A549 (cell line): ENCODE measurements at regions not wholly inside any gene's neighbourhood (a gene's known extent, or its start where the extent isn't known, plus 50 kb on each side); places are given as distances from the start of the nearest gene placed in this dataset.

Experiments
- ATAC-seq, 2 experiments: fragments of 200-7000 bp in 1 of 2; fragments of >200 bp in 1 of 2; cut with Nextera tagmentation in 1 of 2; cut with Tn5 transposase in 1 of 2; 3 replicates each; pipeline versions ENCODE4 v1.8.0 to v1.9.1; 2018 to 2020; ENCODE audit warnings: mild to moderate bottlenecking in 1 of 2, moderate library complexity in 1 of 2
- CTCF ChIA-PET: fragments of 300-600 bp; sonication (Branson Sonifier 250); formaldehyde crosslinking; extraction: SDS; loops from one replicate; lab custom pipeline; 2021; ENCODE audit warnings: antibody characterized with exemption, inconsistent platforms; lab: Yijun Ruan, JAX
- POLR2A ChIA-PET: fragments of 350-600 bp; formaldehyde crosslinking; extraction: SDS; loops from one replicate; lab custom pipeline; 2021; ENCODE audit warnings: antibody characterized with exemption, inconsistent platforms; lab: Yijun Ruan, JAX
- DNase-seq, 2 experiments: peaks; one replicate each; pipeline versions ENCODE4 v3.0.0 to v3.0.0-alpha.2; 2011 to 2016; ENCODE audit warnings: low read depth in 1 of 2, low spot score in 1 of 2
- FAIRE-seq: peaks from 2 replicates; lab custom pipeline; 2011; peaks lifted over from hg19 to GRCh38; lab: Jason Lieb, UNC
- H3K27ac ChIP-seq, 2 experiments: fragments of >200 bp; sonication (Bioruptor Twin); formaldehyde crosslinking; 3 replicates each; pipeline ENCODE4 v1.5.1; 2016 to 2017
- H3K4me1 ChIP-seq: fragments of >200 bp; sonication (Bioruptor Twin); formaldehyde crosslinking; 3 replicates; pipeline ENCODE4 v1.6.1; 2016
- H3K4me2 ChIP-seq: fragments of >200 bp; sonication (Bioruptor Twin); formaldehyde crosslinking; 3 replicates; pipeline ENCODE4 v1.6.1; 2016
- H3K4me3 ChIP-seq: fragments of >200 bp; sonication (Bioruptor Twin); formaldehyde crosslinking; 3 replicates; pipeline ENCODE4 v1.5.1; 2016
- H3K9me3 ChIP-seq: fragments of >200 bp; sonication (Bioruptor Twin); formaldehyde crosslinking; 3 replicates; pipeline ENCODE4 v1.6.1; 2016
- ATOH8 ChIP-seq: fragments of 250-450 bp; sonication (Bioruptor Pico); IDR thresholded peaks from 2 replicates; pipeline ENCODE4 v1.5.0; 2020; ENCODE audit warnings: low read depth, mild to moderate bottlenecking, moderate library complexity
- BHLHE40 ChIP-seq: IDR thresholded peaks from 2 replicates; pipeline ENCODE4 v1.6.1; 2012; ENCODE audit warnings: low read depth, low read length, inconsistent platforms
- CHD2 ChIP-seq: fragments of 150-350 bp; IDR thresholded peaks from 2 replicates; pipeline ENCODE4 v1.6.1; 2014; ENCODE audit warnings: low read length; ENCODE audit not compliant: partially characterized antibody
- EHMT2 ChIP-seq: fragments of 200-600 bp; sonication (generic); IDR thresholded peaks from 2 replicates; pipeline ENCODE4 v1.6.1; 2016; ENCODE audit warnings: antibody characterized with exemption, low read depth, mild to moderate bottlenecking, moderate library complexity
- EP300 ChIP-seq, 2 experiments: fragments of >200 bp; sonication (Bioruptor Twin); formaldehyde crosslinking; IDR thresholded peaks; 2 replicates in 1 of 2; 3 replicates in 1 of 2; pipeline ENCODE4 v1.6.1; 2016 to 2017
- ESRRA ChIP-seq: fragments of 150-350 bp; IDR thresholded peaks from 2 replicates; pipeline ENCODE4 v1.6.1; 2014; ENCODE audit warnings: mild to moderate bottlenecking, low read length, borderline replicate concordance
- FOSB ChIP-seq: fragments of 250-450 bp; sonication (Bioruptor Pico); IDR thresholded peaks from 2 replicates; pipeline ENCODE4 v1.5.0; 2020; ENCODE audit warnings: mild to moderate bottlenecking, moderate library complexity
- GATA3 ChIP-seq: IDR thresholded peaks from 2 replicates; pipeline ENCODE4 v1.6.1; 2012; ENCODE audit warnings: borderline replicate concordance
- HEYL ChIP-seq: fragments of 250-450 bp; sonication (Bioruptor Pico); IDR thresholded peaks from 2 replicates; pipeline ENCODE4 v1.8.0; 2021; ENCODE audit warnings: mild to moderate bottlenecking, moderate library complexity
- HOXA7 ChIP-seq: fragments of 250-450 bp; sonication (Bioruptor Pico); IDR thresholded peaks from 2 replicates; pipeline ENCODE4 v1.5.0; 2020; ENCODE audit warnings: mild to moderate bottlenecking, moderate library complexity
- HOXB13 ChIP-seq: fragments of 250-450 bp; sonication (Bioruptor Pico); IDR thresholded peaks from 2 replicates; pipeline ENCODE4 v1.5.0; 2020; ENCODE audit warnings: low read depth, mild to moderate bottlenecking, moderate library complexity
- HOXB5 ChIP-seq: fragments of 250-450 bp; sonication (Bioruptor Pico); IDR thresholded peaks from 2 replicates; pipeline ENCODE4 v1.5.0; 2020; ENCODE audit warnings: mild to moderate bottlenecking, moderate library complexity
- JUN ChIP-seq, 2 experiments: fragments of >200 bp; sonication (Bioruptor Twin); formaldehyde crosslinking; IDR thresholded peaks; 2 replicates in 1 of 2; 3 replicates in 1 of 2; pipeline ENCODE4 v1.6.1; 2016 to 2017
- JUNB ChIP-seq: fragments of >200 bp; sonication (Bioruptor Twin); formaldehyde crosslinking; IDR thresholded peaks from 2 replicates; pipeline ENCODE4 v1.6.1; 2016
- KDM5A ChIP-seq: fragments of 200-600 bp; sonication (generic); IDR thresholded peaks from 2 replicates; pipeline ENCODE4 v1.6.1; 2016; ENCODE audit warnings: antibody characterized with exemption, mild to moderate bottlenecking
- MAFK ChIP-seq: fragments of 450-650 bp; IDR thresholded peaks from 2 replicates; pipeline ENCODE4 v1.6.1; 2014; ENCODE audit not compliant: partially characterized antibody
- MAZ ChIP-seq: fragments of 150-350 bp; IDR thresholded peaks from 2 replicates; pipeline ENCODE4 v1.6.1; 2014; ENCODE audit warnings: antibody characterized with exemption, low read depth, low read length, borderline replicate concordance
- NPAS2 ChIP-seq: fragments of 250-450 bp; sonication (Bioruptor Pico); IDR thresholded peaks from 2 replicates; pipeline ENCODE4 v1.8.0; 2022; ENCODE audit warnings: mild to moderate bottlenecking, moderate library complexity, borderline replicate concordance
- NR3C1 ChIP-seq: fragments of >200 bp; sonication (Bioruptor Twin); formaldehyde crosslinking; IDR thresholded peaks from 3 replicates; pipeline ENCODE4 v1.6.1; 2017
- RAD21 ChIP-seq, 2 experiments: fragments of >200 bp in 1 of 2; sonication (Bioruptor Twin) in 1 of 2; formaldehyde crosslinking in 1 of 2; IDR thresholded peaks in 1 of 2; conservative IDR thresholded peaks in 1 of 2; 2 replicates in 1 of 2; 3 replicates in 1 of 2; pipeline ENCODE4 v1.6.1; 2012 to 2018; ENCODE audit warnings: inconsistent platforms in 1 of 2
- REST ChIP-seq: fragments of 200-600 bp; sonication (generic); IDR thresholded peaks from 2 replicates; pipeline ENCODE4 v1.6.1; 2016; ENCODE audit warnings: antibody characterized with exemption, mild to moderate bottlenecking, moderate library complexity
- SMC3 ChIP-seq: fragments of >200 bp; sonication (Bioruptor Twin); formaldehyde crosslinking; IDR thresholded peaks from 3 replicates; pipeline ENCODE4 v1.6.1; 2018; ENCODE audit warnings: inconsistent platforms
- TFCP2L1 ChIP-seq: fragments of 250-450 bp; sonication (Bioruptor Pico); IDR thresholded peaks from 2 replicates; pipeline ENCODE4 v1.5.0; 2021; ENCODE audit warnings: mild to moderate bottlenecking
- USF2 ChIP-seq: fragments of 450-650 bp; IDR thresholded peaks from 2 replicates; pipeline ENCODE4 v1.6.1; 2014; ENCODE audit warnings: antibody characterized with exemption
- ZC3H11A ChIP-seq: fragments of 450-650 bp; IDR thresholded peaks from 2 replicates; pipeline ENCODE4 v1.6.1; 2014; ENCODE audit warnings: antibody characterized with exemption, mild to moderate bottlenecking
- ZNF302 ChIP-seq: fragments of 250-450 bp; sonication (Bioruptor Pico); IDR thresholded peaks from 2 replicates; pipeline ENCODE4 v1.9.0; 2021; ENCODE audit warnings: inconsistent platforms, mild to moderate bottlenecking, moderate library complexity
- WGBS: methylation state at CpG from one replicate; pipeline ENCODE4 v1.1.6; 2017; ENCODE audit errors: missing lambda C conversion rate; 5-methylcytosine and 5-hydroxymethylcytosine counted together
- TF ChIP-seq, protein P1 (sequence below): IDR thresholded peaks from 2 replicates; pipeline ENCODE4 v1.6.1; 2012

DNA sequence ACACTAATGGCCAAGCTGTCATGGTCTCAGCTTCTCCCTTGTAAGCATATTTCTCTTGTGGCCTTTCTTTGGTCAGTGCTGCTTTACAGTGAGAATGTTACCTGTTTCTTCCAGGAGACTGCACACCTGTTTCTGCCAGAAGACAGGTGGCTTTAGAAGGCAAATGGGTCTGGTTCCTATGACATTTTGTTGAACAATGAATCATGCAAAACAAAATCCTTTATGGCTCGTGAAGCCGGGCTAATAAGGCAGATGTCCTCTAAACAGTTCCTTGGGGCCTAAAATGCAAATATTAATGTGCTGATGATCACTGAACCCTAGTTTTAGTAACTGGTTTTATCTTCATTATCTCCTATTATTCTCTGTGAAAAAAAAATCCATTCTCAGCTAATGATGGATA lies 927.6 kb downstream of the GALC start (continued):
- no peak for TF ChIP-seq RAD21 (conservative IDR thresholded peaks at IDR 0.05 in 1 of 2, IDR thresholded peaks at IDR 0.05 in 1 of 2)
- no peak for TF ChIP-seq ATOH8 (CRISPR knock-in tag)
- TF ChIP-seq, all 56 proteins: peak for 0

DNA sequence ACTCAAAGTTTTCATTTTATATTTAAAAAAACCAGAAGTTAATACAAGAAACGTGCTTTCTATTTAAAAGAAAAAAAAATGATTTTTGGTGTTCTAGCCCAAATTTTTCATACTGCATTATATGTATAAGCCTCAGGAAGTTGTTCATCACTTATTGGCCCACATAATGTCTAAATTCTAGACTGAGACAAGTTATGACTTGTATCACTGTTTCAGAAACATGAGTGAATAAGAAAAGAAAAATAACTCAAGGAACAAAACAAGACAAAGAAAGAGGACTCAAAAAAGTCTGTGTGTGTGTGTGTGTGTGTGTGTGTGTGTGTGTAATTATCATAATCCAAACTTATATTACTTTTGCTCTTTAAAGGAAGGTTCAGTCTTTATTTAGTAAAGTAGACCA lies 929.8 kb downstream of the GALC start:
- ChIA-PET POLR2A (no interaction called here), CTCF (no interaction called here)
- no peak for ATAC-seq
- H3K27ac ChIP-seq = no peak overlapping the region
- no peaks in the 10 kb centered on the region; the same call in 2 of the 3 replicates for H3K9me3 ChIP-seq
- DNase-seq = no peak
- no peak overlapping the region for H3K4me2 ChIP-seq
- WGBS = 2% methylated on average over 1 of the region's 1 CpG
- no peaks in the 10 kb centered on the region for H3K4me1 ChIP-seq
- TF ChIP-seq KDM5A (no peak), EHMT2 (no peak), FOSB (CRISPR knock-in tag) (no peak), ZNF302 (CRISPR knock-in tag) (no peak), JUN (IDR thresholded peaks at IDR 0.05) (no peak), CHD2 (no peak), USF2 (no peak), BHLHE40 (no peak), NR3C1 (no peak), MAZ (no peak), ESRRA (no peak), RAD21 (conservative IDR thresholded peaks at IDR 0.05 in 1 of 2, IDR thresholded peaks at IDR 0.05 in 1 of 2) (no peak), EP300 (IDR thresholded peaks at IDR 0.05) (no peak), HOXB5 (CRISPR knock-in tag) (no peak), REST (no peak)
- TF ChIP-seq, protein P1, sequence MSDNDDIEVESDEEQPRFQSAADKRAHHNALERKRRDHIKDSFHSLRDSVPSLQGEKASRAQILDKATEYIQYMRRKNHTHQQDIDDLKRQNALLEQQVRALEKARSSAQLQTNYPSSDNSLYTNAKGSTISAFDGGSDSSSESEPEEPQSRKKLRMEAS = no peak
- no peak for FAIRE-seq
- no peak overlapping the region for H3K4me3 ChIP-seq

DNA sequence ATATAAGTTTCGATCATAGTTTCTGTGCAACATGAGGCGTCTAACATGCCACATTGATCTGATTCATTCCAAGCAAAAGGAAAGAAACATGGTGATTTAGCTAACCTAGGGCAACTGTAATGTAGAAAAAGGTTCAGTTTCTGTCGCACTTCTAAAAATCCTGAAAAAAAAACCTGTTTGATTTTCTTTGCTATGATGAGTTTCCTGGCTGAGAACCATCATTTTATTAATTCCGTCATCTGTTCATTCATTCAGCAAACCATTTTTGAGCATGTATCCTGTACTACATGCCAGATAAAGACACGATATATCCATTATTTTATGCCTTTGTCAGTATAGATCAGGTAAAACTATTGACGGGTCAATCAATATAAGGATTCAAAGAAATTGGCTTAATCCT lies 932.6 kb downstream of the GALC start:
- no peak for FAIRE-seq
- CTCF ChIA-PET = no interaction called here
- ATAC-seq = no peak
- no peaks in the 10 kb centered on the region for H3K4me1 ChIP-seq
- no peak for DNase-seq
- no peak overlapping the region for H3K4me2 ChIP-seq
- H3K9me3 ChIP-seq = no peaks in the 10 kb centered on the region; the same call in 2 of the 3 replicates
- POLR2A ChIA-PET = no interaction called here
- no peak overlapping the region for H3K27ac ChIP-seq
- TF ChIP-seq ZC3H11A (no peak), BHLHE40 (no peak), HOXB13 (no peak), HOXA7 (CRISPR knock-in tag) (no peak), TFCP2L1 (CRISPR knock-in tag) (no peak), USF2 (no peak), ATOH8 (CRISPR knock-in tag) (no peak), HEYL (CRISPR knock-in tag) (no peak), CHD2 (no peak), JUNB (no peak), NPAS2 (CRISPR knock-in tag) (no peak), MAFK (no peak), SMC3 (no peak), GATA3 (no peak), KDM5A (no peak), NR3C1 (no peak)
- no peak overlapping the region for H3K4me3 ChIP-seq
- WGBS = 24% methylated on average over 6 of the region's 6 CpGs
